Frontal cortex (tissue), 3 donors: ENCODE measurements at regions not wholly inside any gene's neighbourhood (a gene's known extent, or its start where the extent isn't known, plus 50 kb on each side); places are given as distances from the start of the nearest gene placed in this dataset.
"Not testable (repeated sequence)": the region's sequence is repeated elsewhere in the genome, so short reads cannot be mapped to it uniquely, and the experiment has no call there.

Source experiments
- DNase-seq, 2 donors: peaks; one replicate each; pipeline ENCODE4 v3.0.0; 2012; ENCODE audit warnings: low spot score in 2 of 2
- FAIRE-seq: peaks from 2 replicates; lab custom pipeline; 2012; peaks lifted over from hg19 to GRCh38; lab: Jason Lieb, UNC
- donor health status: control.
- donor health status: control.
- donor health status: control.

- DNase-seq: no peak
- no peak for FAIRE-seq
These were observed 197.2 kb downstream of the NUFIP1 start for GRCh38 chr13:44792096-44792495.

- DNase-seq (no peak), FAIRE-seq (no peak)
These were observed 199.0 kb downstream of the NUFIP1 start for GRCh38 chr13:44790289-44790688.

GRCh38 chr13:44787617-44788016 lies 201.7 kb downstream of the NUFIP1 start:
- no peak for DNase-seq
- no peak for FAIRE-seq

GRCh38 chr13:44786756-44787155 lies 202.5 kb downstream of the NUFIP1 start:
- FAIRE-seq: no peak
- no peak for DNase-seq

- FAIRE-seq (no peak), DNase-seq (peak in 1 of 2 donors; percentile 21)
These were observed 203.9 kb downstream of the NUFIP1 start for GRCh38 chr13:44785401-44785800.

GRCh38 chr13:44784708-44785080 lies 204.6 kb downstream of the NUFIP1 start:
- DNase-seq (no peak), FAIRE-seq (no peak)

GRCh38 chr13:44783994-44784707 lies 205.1 kb downstream of the NUFIP1 start:
- FAIRE-seq (no peak), DNase-seq (no peak)

GRCh38 chr13:44780591-44781280 lies 204.6 kb upstream of the TSC22D1 start:
- no peak for DNase-seq
- FAIRE-seq: no peak

GRCh38 chr13:44778761-44779484 lies 202.8 kb upstream of the TSC22D1 start:
- no peak for FAIRE-seq

GRCh38 chr13:44775290-44775689 lies 199.2 kb upstream of the TSC22D1 start:
- not testable (repeated sequence) for DNase-seq, FAIRE-seq

More at GRCh38 chr13:44778761-44779484, 202.8 kb upstream of the TSC22D1 start:
- no peak for DNase-seq

GRCh38 chr13:44770951-44771350 lies 194.8 kb upstream of the TSC22D1 start:
- no peak for FAIRE-seq
- no peak for DNase-seq

- DNase-seq (no peak), FAIRE-seq (no peak)
These were observed 193.6 kb upstream of the TSC22D1 start for GRCh38 chr13:44769686-44770085.

- DNase-seq (no peak), FAIRE-seq (no peak)
These were observed 192.8 kb upstream of the TSC22D1 start for GRCh38 chr13:44768775-44769581.

- no peak for FAIRE-seq
These were observed 192.1 kb upstream of the TSC22D1 start for GRCh38 chr13:44768239-44768638.

GRCh38 chr13:44765001-44765471 lies 188.9 kb upstream of the TSC22D1 start:
- FAIRE-seq (no peak), DNase-seq (no peak)

More at GRCh38 chr13:44768239-44768638, 192.1 kb upstream of the TSC22D1 start:
- no peak for DNase-seq

- FAIRE-seq (no peak), DNase-seq (no peak)
These were observed 188.2 kb upstream of the TSC22D1 start for GRCh38 chr13:44764302-44764692.

GRCh38 chr13:44763615-44764301 lies 187.6 kb upstream of the TSC22D1 start:
- DNase-seq (no peak), FAIRE-seq (no peak)

- FAIRE-seq: no peak
- no peak for DNase-seq
These were observed 186.8 kb upstream of the TSC22D1 start for GRCh38 chr13:44762911-44763310.

GRCh38 chr13:44760434-44760833 lies 184.3 kb upstream of the TSC22D1 start:
- no peak for FAIRE-seq
- no peak for DNase-seq
